RWPE2 (cell line): ENCODE measurements at regions not wholly inside any gene's neighbourhood (a gene's known extent, or its start where the extent isn't known, plus 50 kb on each side); places are given as distances from the start of the nearest gene placed in this dataset.

Experiments
- ATAC-seq: fragments of 200-7000 bp; cut with Tn5 transposase; 3 replicates; pipeline ENCODE4 v1.9.1; 2021; ENCODE audit warnings: low read depth
- DNase-seq: peaks from one replicate; pipeline ENCODE4 v3.0.0-alpha.2; 2020; ENCODE audit warnings: low spot score
- H3K27ac ChIP-seq: fragments of 450-650 bp; 2 replicates; pipeline ENCODE4 v1.5.1; 2017; ENCODE audit warnings: mild to moderate bottlenecking; ENCODE audit not compliant: poor library complexity, severe bottlenecking
- H3K27me3 ChIP-seq: fragments of 250-450 bp; sonication (Bioruptor Pico); 2 replicates; pipeline ENCODE4 v1.5.1; 2021; ENCODE audit warnings: mild to moderate bottlenecking, moderate library complexity; ENCODE audit not compliant: insufficient read depth, poor library complexity, severe bottlenecking
- H3K36me3 ChIP-seq: fragments of 250-450 bp; sonication (Bioruptor Pico); 2 replicates; pipeline ENCODE4 v1.5.1; 2020; ENCODE audit warnings: low read depth, mild to moderate bottlenecking, moderate library complexity
- H3K4me1 ChIP-seq: fragments of 250-450 bp; sonication (Bioruptor Pico); 2 replicates; pipeline ENCODE4 v1.5.1; 2021; ENCODE audit warnings: mild to moderate bottlenecking, moderate library complexity; ENCODE audit not compliant: insufficient read depth, poor library complexity, severe bottlenecking
- H3K4me3 ChIP-seq: fragments of 250-450 bp; sonication (Bioruptor Pico); 2 replicates; pipeline ENCODE4 v1.5.1; 2021; ENCODE audit warnings: mild to moderate bottlenecking, moderate library complexity; ENCODE audit not compliant: severe bottlenecking
- H3K9me3 ChIP-seq: fragments of 250-450 bp; sonication (Bioruptor Pico); 2 replicates; pipeline ENCODE4 v1.5.1; 2021; ENCODE audit warnings: mild to moderate bottlenecking, moderate library complexity; ENCODE audit not compliant: severe bottlenecking
- CTCF ChIP-seq: fragments of 450-650 bp; IDR thresholded peaks from one replicate; pipeline ENCODE4 v1.5.1; 2017; ENCODE audit warnings: mild to moderate bottlenecking, moderate library complexity; ENCODE audit not compliant: poor library complexity, severe bottlenecking

- Histone ChIP-seq H3K27ac (no peak overlapping the region), H3K36me3 (no peaks in the 10 kb centered on the region), H3K4me3 (no peak overlapping the region), H3K9me3 (no peaks in the 10 kb centered on the region), H3K4me1 (no peaks in the 10 kb centered on the region), H3K27me3 (no peaks in the 10 kb centered on the region)
- no peak for DNase-seq
- ATAC-seq = no peak
- TF ChIP-seq CTCF = no peak
Measured at GRCh38 chr3:56942523-56942922, 117.9 kb upstream of the SPATA12 start.

- H3K4me3 ChIP-seq = no peak overlapping the region
- TF ChIP-seq CTCF = no peak
- DNase-seq = no peak
- no peak for ATAC-seq
- H3K9me3 ChIP-seq = no peaks in the 10 kb centered on the region
- no peaks in the 10 kb centered on the region for H3K27me3 ChIP-seq
- no peaks in the 10 kb centered on the region for H3K4me1 ChIP-seq
- H3K36me3 ChIP-seq = no peaks in the 10 kb centered on the region
- H3K27ac ChIP-seq = no peak overlapping the region
Measured at GRCh38 chr3:56940976-56941375, 119.5 kb upstream of the SPATA12 start.

GRCh38 chr3:56940321-56940720 lies 120.1 kb upstream of the SPATA12 start:
- no peaks in the 10 kb centered on the region for H3K36me3 ChIP-seq
- H3K27me3 ChIP-seq = no peaks in the 10 kb centered on the region
- no peaks in the 10 kb centered on the region for H3K9me3 ChIP-seq
- ATAC-seq (no peak), DNase-seq (no peak)
- TF ChIP-seq CTCF = no peak
- no peak overlapping the region for H3K27ac ChIP-seq
- H3K4me1 ChIP-seq = no peaks in the 10 kb centered on the region
- no peak overlapping the region for H3K4me3 ChIP-seq

GRCh38 chr3:56939834-56940233 lies 120.6 kb upstream of the SPATA12 start:
- H3K9me3 ChIP-seq = no peaks in the 10 kb centered on the region
- no peak for TF ChIP-seq CTCF
- DNase-seq (no peak), ATAC-seq (no peak)
- H3K4me1 ChIP-seq = no peaks in the 10 kb centered on the region
- H3K36me3 ChIP-seq = no peaks in the 10 kb centered on the region
- no peak overlapping the region for H3K4me3 ChIP-seq
- no peak overlapping the region for H3K27ac ChIP-seq
- H3K27me3 ChIP-seq = no peaks in the 10 kb centered on the region

GRCh38 chr3:56938530-56938929 lies 121.9 kb upstream of the SPATA12 start:
- H3K27ac ChIP-seq = no peak overlapping the region
- no peaks in the 10 kb centered on the region for H3K9me3 ChIP-seq
- DNase-seq (no peak), ATAC-seq (no peak)
- H3K4me3 ChIP-seq = no peak overlapping the region
- no peaks in the 10 kb centered on the region for H3K36me3 ChIP-seq
- no peaks in the 10 kb centered on the region for H3K4me1 ChIP-seq
- H3K27me3 ChIP-seq = no peaks in the 10 kb centered on the region
- TF ChIP-seq CTCF = no peak
